ENCODE measurements at regions not wholly inside any gene's neighbourhood (a gene's known extent, or its start where the extent isn't known, plus 50 kb on each side); places are given as distances from the start of the nearest gene placed in this dataset.

GRCh38 chrX:80173261-80173660 lies 158.7 kb downstream of the TBX22 start:
- no peaks in the 10 kb centered on the region for H3K4me1 ChIP-seq
- no peaks in the 10 kb centered on the region for H3K27me3 ChIP-seq (ENCODE audit: control insufficient read depth, insufficient read depth, low read length)
- no peak overlapping the region for H3K4me3 ChIP-seq (ENCODE audit: low read depth, low read length)
- TF ChIP-seq CTCF (IDR thresholded peaks at IDR 0.05): no peak
- no peak overlapping the region for H3K9ac ChIP-seq
- no peaks in the 10 kb centered on the region for H3K36me3 ChIP-seq (ENCODE audit: control insufficient read depth, insufficient read depth, low read length)
- H3K4me2 ChIP-seq (ENCODE audit: low read length): no peak overlapping the region
- no peaks in the 10 kb centered on the region for H3K79me2 ChIP-seq
- no peak overlapping the region for H3K27ac ChIP-seq
- no peak overlapping the region for H2AFZ ChIP-seq
- H3K9me3 ChIP-seq (ENCODE audit: control insufficient read depth, low read length): no peaks in the 10 kb centered on the region

DNA sequence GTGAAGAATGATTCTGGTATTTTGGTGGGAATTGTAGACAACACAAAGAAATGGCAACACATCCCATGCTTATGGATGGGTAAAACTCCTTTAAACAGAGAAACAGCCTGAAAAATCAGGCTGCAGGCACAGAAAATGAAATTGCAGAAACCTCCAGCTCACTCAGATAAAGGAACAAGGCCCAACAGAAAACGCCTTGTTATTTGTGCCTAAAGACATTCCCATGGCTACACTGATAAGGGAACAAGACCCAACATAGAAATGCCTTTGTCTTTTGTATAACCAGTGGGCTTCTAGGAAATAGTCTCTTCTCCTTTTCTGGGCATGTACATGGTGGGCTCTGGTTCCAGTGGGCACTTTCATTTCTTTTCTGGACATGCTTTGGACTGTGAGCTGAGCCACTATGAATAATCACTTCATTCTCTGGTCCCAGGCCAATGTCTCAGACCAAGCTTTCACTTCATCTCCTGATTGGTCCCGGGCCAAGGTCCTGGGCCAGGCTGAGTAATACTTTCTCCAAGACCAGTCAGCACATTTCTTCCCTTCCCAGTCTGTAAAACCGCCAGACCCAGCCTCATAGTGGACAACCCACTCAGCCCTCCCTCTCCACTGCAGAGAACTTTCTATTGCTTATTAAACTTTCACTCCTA lies 160.5 kb downstream of the TBX22 start:
- Histone ChIP-seq H3K9ac (no peak overlapping the region), H3K4me1 (no peaks in the 10 kb centered on the region), H3K79me2 (no peaks in the 10 kb centered on the region), H3K4me3 (ENCODE audit: low read depth, low read length) (no peak overlapping the region), H3K27me3 (ENCODE audit: control insufficient read depth, insufficient read depth, low read length) (no peaks in the 10 kb centered on the region), H2AFZ (no peak overlapping the region), H3K4me2 (ENCODE audit: low read length) (no peak overlapping the region), H3K36me3 (ENCODE audit: control insufficient read depth, insufficient read depth, low read length) (no peaks in the 10 kb centered on the region), H3K9me3 (ENCODE audit: control insufficient read depth, low read length) (no peaks in the 10 kb centered on the region), H3K27ac (no peak overlapping the region)
- no peak for TF ChIP-seq CTCF (IDR thresholded peaks at IDR 0.05)

GRCh38 chrX:80181079-80181478 lies 166.5 kb downstream of the TBX22 start:
- H3K36me3 ChIP-seq (ENCODE audit: control insufficient read depth, insufficient read depth, low read length): no peaks in the 10 kb centered on the region
- H2AFZ ChIP-seq: no peak overlapping the region
- H3K4me1 ChIP-seq: no peaks in the 10 kb centered on the region
- TF ChIP-seq CTCF (IDR thresholded peaks at IDR 0.05): no peak
- H3K27ac ChIP-seq: no peak overlapping the region
- H3K9me3 ChIP-seq (ENCODE audit: control insufficient read depth, low read length): no peaks in the 10 kb centered on the region
- no peaks in the 10 kb centered on the region for H3K79me2 ChIP-seq
- no peak overlapping the region for H3K4me2 ChIP-seq (ENCODE audit: low read length)
- no peaks in the 10 kb centered on the region for H3K27me3 ChIP-seq (ENCODE audit: control insufficient read depth, insufficient read depth, low read length)
- H3K4me3 ChIP-seq (ENCODE audit: low read depth, low read length): no peak overlapping the region
- H3K9ac ChIP-seq: no peak overlapping the region

GRCh38 chrX:80184854-80185253 lies 170.3 kb downstream of the TBX22 start:
- H3K4me1 ChIP-seq: no peaks in the 10 kb centered on the region

More at GRCh38 chrX:80184854-80185253, 170.3 kb downstream of the TBX22 start:
- H3K4me3 ChIP-seq (ENCODE audit: low read depth, low read length): no peak overlapping the region
- H2AFZ ChIP-seq: no peak overlapping the region
- no peak overlapping the region for H3K4me2 ChIP-seq (ENCODE audit: low read length)
- H3K79me2 ChIP-seq: no peaks in the 10 kb centered on the region
- H3K36me3 ChIP-seq (ENCODE audit: control insufficient read depth, insufficient read depth, low read length): no peaks in the 10 kb centered on the region
- no peak for TF ChIP-seq CTCF (IDR thresholded peaks at IDR 0.05)
- H3K9me3 ChIP-seq (ENCODE audit: control insufficient read depth, low read length): no peaks in the 10 kb centered on the region
- H3K9ac ChIP-seq: no peak overlapping the region
- H3K27me3 ChIP-seq (ENCODE audit: control insufficient read depth, insufficient read depth, low read length): no peaks in the 10 kb centered on the region
- H3K27ac ChIP-seq: no peak overlapping the region
